Kidney epithelial cell (primary cell): ENCODE measurements at regions not wholly inside any gene's neighbourhood (a gene's known extent, or its start where the extent isn't known, plus 50 kb on each side); places are given as distances from the start of the nearest gene placed in this dataset.

Experiments used
- DNase-seq: peaks from one replicate; pipeline ENCODE4 v3.0.0-alpha.2; 2010; ENCODE audit warnings: low read depth
- H3K27me3 ChIP-seq: 2 replicates; pipeline ENCODE4 v1.6.0; 2011; ENCODE audit warnings: low read length; ENCODE audit not compliant: control insufficient read depth, insufficient read depth
- H3K36me3 ChIP-seq: 2 replicates; pipeline ENCODE4 v1.5.1; 2011; ENCODE audit warnings: low read length; ENCODE audit not compliant: control insufficient read depth, insufficient read depth
- H3K4me3 ChIP-seq: 2 replicates; pipeline ENCODE4 v1.5.1; 2011; ENCODE audit warnings: low read depth, mild to moderate bottlenecking, control low read depth, low read length
- TF ChIP-seq, protein P1 (sequence below): IDR thresholded peaks from 2 replicates; pipeline ENCODE4 v1.5.1; 2011; ENCODE audit warnings: mild to moderate bottlenecking, moderate library complexity, low read length, control low read depth, inconsistent platforms; ENCODE audit not compliant: insufficient read depth, poor library complexity, severe bottlenecking

DNA sequence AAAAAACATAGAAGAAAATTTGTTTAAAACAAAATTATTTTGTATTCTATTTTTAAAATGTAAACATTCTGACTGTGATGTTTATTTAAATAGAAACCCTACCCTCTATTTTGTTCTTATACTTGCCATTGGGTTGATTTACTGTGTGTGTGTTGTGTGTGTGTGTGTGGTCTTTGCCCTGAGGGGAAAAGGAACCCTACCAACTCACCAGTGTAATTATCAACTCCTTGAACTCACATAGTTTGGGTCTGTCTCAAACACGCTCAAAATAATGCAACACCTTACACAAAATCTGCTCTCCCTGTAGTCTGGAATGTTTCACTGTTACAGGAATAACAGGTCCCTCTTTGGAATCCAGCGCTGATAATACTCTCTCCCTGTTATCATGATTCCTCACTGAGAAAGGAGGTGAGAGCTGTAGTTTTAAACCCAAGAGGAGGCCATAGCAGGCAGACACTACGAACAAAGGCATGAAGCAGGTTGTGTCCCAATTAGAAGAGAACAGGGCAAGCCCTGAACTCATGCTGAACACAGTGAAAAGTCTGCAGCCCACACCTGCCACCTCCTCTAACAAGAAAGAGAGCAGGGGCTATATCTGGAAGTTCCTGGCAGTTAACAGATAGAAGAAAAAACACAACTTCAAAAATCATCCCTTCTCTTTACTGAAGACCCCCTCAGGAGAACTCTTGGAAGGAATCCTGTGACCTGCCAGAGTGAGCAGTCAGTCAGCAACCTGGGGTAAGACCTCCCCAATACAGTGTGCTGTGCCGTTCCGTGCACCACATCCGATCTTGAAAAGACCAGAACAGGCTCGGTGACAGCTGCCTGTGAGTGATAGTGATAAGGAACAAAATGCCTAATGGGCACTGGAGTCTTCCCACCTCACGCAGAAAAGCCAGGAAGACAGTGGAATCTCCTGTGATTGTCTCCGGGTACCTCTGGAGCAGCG is 608.1 kb upstream of the ADAMTS16 start:
- TF ChIP-seq, protein P1, sequence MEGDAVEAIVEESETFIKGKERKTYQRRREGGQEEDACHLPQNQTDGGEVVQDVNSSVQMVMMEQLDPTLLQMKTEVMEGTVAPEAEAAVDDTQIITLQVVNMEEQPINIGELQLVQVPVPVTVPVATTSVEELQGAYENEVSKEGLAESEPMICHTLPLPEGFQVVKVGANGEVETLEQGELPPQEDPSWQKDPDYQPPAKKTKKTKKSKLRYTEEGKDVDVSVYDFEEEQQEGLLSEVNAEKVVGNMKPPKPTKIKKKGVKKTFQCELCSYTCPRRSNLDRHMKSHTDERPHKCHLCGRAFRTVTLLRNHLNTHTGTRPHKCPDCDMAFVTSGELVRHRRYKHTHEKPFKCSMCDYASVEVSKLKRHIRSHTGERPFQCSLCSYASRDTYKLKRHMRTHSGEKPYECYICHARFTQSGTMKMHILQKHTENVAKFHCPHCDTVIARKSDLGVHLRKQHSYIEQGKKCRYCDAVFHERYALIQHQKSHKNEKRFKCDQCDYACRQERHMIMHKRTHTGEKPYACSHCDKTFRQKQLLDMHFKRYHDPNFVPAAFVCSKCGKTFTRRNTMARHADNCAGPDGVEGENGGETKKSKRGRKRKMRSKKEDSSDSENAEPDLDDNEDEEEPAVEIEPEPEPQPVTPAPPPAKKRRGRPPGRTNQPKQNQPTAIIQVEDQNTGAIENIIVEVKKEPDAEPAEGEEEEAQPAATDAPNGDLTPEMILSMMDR = no peak
- no peaks in the 10 kb centered on the region for H3K36me3 ChIP-seq
- H3K4me3 ChIP-seq = no peak overlapping the region
- DNase-seq = no peak
- no peaks in the 10 kb centered on the region for H3K27me3 ChIP-seq

DNA sequence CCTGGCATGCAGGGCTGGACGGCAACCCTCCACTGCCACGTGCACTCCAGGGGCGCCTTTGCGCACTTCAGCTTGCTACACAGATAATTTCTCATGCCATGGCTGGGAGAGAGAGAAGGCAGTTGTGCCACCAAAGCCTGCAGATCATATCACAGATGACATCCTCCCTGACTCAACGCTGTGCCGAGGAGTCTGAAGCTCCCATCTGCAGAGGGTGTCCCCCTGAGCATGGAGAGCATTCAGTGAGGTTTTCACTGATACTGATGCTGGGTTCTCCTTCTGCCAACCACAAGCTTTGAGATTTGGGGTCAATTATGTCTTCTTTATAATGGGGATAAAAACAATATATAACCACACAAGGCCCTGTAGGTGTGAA is 607.4 kb upstream of the ADAMTS16 start:
- Histone ChIP-seq H3K36me3 (no peaks in the 10 kb centered on the region), H3K4me3 (no peak overlapping the region), H3K27me3 (no peaks in the 10 kb centered on the region)
- DNase-seq = no peak
- TF ChIP-seq, protein P1 = no peak

DNA sequence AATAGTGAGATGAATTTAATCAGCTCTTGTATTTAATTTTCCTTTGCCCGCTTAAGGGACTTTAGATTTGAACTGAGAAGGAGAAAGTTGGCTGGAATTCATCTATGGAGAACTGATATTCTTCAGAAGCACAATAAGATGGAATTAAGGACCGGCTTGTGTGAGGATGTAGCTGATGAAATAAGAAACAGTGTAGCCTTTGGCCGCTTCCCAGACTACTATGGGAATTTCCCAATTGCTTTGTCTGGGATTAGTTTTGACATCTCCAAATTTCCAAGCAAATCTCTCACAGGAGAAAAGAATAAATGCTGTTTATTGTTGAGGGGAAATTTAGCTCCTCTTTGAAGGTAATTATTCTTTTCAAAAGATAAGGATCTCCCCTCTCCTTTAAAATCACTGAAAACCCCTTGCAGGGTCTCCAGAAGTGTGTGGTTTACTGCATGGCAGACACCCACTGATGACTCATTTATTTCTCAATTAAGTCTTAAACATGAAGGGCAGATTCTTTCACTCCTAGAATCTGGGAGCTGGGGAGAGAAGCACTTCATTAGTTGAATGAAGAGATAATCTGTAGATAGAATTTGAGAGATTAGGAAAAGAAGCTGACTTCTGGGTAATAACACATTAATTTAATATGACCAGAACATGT is 606.5 kb upstream of the ADAMTS16 start:
- DNase-seq = no peak

DNA sequence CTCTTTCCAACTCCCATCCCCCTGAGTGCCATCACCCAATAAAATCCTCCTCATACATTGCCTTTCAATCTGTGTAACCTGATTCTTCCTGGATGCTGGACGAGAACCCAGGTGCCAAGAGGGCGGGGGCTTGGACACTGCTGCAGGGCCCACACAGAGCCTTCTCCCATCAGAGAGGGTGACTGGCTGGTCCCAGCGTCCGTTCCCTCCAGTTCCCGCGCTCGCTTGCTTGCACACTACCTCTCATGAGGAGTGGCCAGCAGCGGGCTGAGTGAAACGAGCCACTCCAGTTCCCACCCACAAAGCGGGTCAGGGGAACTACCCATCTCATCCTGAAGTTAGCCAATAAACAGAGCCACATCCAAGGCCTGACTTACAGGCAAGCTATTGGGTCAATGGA is 602.6 kb upstream of the ADAMTS16 start:
- Histone ChIP-seq H3K36me3 (no peaks in the 10 kb centered on the region), H3K4me3 (no peak overlapping the region), H3K27me3 (no peaks in the 10 kb centered on the region)
- TF ChIP-seq, protein P1 = no peak
- no peak for DNase-seq

More for the DNA sequence above, 606.5 kb upstream of the ADAMTS16 start:
- H3K36me3 ChIP-seq = no peaks in the 10 kb centered on the region
- no peak overlapping the region for H3K4me3 ChIP-seq
- H3K27me3 ChIP-seq = no peaks in the 10 kb centered on the region
- TF ChIP-seq, protein P1 = no peak

DNA sequence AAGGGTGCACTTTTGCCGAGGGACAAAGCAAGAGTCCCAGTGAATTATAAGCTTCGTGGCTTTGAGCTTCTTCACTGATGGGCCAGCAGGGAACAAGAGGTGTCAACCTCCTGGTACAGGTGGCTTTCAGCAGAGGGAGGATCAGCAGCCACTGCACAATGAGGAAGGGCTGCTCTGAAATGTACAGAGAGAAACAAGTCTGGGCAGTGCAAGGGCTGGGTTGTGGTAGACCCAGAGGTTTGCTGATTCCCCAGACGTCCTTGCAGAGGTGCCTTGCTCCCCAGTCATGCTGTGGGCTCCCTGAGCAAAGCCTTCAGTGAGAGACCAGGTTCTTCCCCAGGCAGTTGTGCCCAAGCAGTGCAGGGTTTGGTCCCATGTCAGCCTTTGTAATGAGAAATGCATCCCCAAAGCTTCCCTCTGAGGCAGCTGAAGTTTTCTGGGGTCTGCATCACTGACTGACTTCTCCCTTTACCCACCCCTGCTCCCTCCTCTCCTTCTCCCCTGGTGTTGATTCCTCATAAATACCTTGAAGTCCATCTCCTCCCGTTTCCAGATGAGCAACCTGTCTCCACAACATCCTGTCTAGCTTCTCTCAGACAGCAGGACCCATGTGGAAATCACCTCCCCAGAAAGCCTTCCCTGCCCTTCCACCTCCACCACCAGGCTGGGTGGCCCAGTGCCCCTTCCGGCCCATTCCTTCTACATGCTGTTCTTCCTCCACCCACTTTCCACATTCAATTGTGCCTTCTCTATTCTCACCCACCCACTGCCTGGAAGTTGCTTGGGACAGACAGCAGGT is 599.6 kb upstream of the ADAMTS16 start:
- Histone ChIP-seq H3K27me3 (no peaks in the 10 kb centered on the region), H3K36me3 (no peaks in the 10 kb centered on the region), H3K4me3 (no peak overlapping the region)
- DNase-seq = no peak
- TF ChIP-seq, protein P1 = no peak
